ENCODE measurements at regions not wholly inside any gene's neighbourhood (a gene's known extent, or its start where the extent isn't known, plus 50 kb on each side); places are given as distances from the start of the nearest gene placed in this dataset.

GRCh38 chr2:236403125-236403524 lies 138.9 kb upstream of the ASB18 start:
- TF ChIP-seq CTCF (IDR thresholded peaks at IDR 0.05; ENCODE audit: insufficient read depth, low read length, poor library complexity, severe bottlenecking) (no peak), EZH2phosphoT487 (conservative IDR thresholded peaks at IDR 0.05; ENCODE audit: low read length) (no peak)
